CD14-positive monocyte (primary cell): ENCODE measurements at regions not wholly inside any gene's neighbourhood (a gene's known extent, or its start where the extent isn't known, plus 50 kb on each side); places are given as distances from the start of the nearest gene placed in this dataset.
A peak's percentile ranks its signal among the peaks of the same experiment; 100 is the strongest.

Experiments
- DNase-seq, 3 donors: peaks; one replicate each; pipeline ENCODE4 v3.0.0-alpha.2; 2011 to 2022
- H2AFZ ChIP-seq: 2 replicates; pipeline ENCODE4 v1.6.0; 2012; ENCODE audit warnings: mild to moderate bottlenecking, low read depth, low read length, inconsistent platforms; ENCODE audit not compliant: insufficient read depth, poor library complexity, severe bottlenecking
- H3K27ac ChIP-seq, 2 donors: 1 replicate in 1 of 2; 2 replicates in 1 of 2; pipeline ENCODE4 v1.5.1; 2012 to 2013; ENCODE audit warnings: low read length in 2 of 2, control low read depth in 1 of 2, inconsistent platforms in 1 of 2, low read depth in 1 of 2, mild to moderate bottlenecking in 1 of 2
- H3K27me3 ChIP-seq, 2 donors: one replicate each; pipeline versions ENCODE4 v1.6.0 to v1.6.1; 2011 to 2013; ENCODE audit warnings: low read length in 2 of 2; ENCODE audit not compliant: control insufficient read depth in 2 of 2, insufficient read depth in 2 of 2
- H3K36me3 ChIP-seq, 2 donors: replicated peaks in 1 of 2; 1 replicate in 1 of 2; 2 replicates in 1 of 2; pipeline versions ENCODE4 v1.5.1 to v1.6.1; 2012 to 2013; ENCODE audit warnings: low read length in 2 of 2, control low read depth in 1 of 2, inconsistent platforms in 1 of 2, mild to moderate bottlenecking in 1 of 2; ENCODE audit not compliant: insufficient read depth in 2 of 2, control insufficient read depth in 1 of 2
- H3K4me1 ChIP-seq, 2 donors: 1 replicate in 1 of 2; 2 replicates in 1 of 2; pipeline versions ENCODE4 v1.5.1 to v1.6.1; 2012 to 2013; ENCODE audit warnings: low read length in 2 of 2, control low read depth in 1 of 2, inconsistent platforms in 1 of 2, mild to moderate bottlenecking in 1 of 2, moderate library complexity in 1 of 2; ENCODE audit not compliant: insufficient read depth in 2 of 2, control insufficient read depth in 1 of 2
- H3K4me2 ChIP-seq: replicated peaks from 2 replicates; pipeline ENCODE3; 2012; ENCODE audit warnings: low read length, moderate library complexity, mild to moderate bottlenecking; ENCODE audit not compliant: poor library complexity, severe bottlenecking; ENCODE audit errors: extremely low read depth
- H3K4me3 ChIP-seq, 3 experiments: fragments of 200-600 bp in 1 of 3; sonication (generic) in 1 of 3; replicated peaks in 1 of 3; 1 replicate in 2 of 3; 2 replicates in 1 of 3; pipeline ENCODE4 v1.5.1; 2011 to 2013; ENCODE audit warnings: low read length in 3 of 3, mild to moderate bottlenecking in 3 of 3, control low read depth in 2 of 3, low read depth in 2 of 3, inconsistent platforms in 1 of 3, moderate library complexity in 1 of 3
- H3K79me2 ChIP-seq: 2 replicates; pipeline ENCODE4 v1.6.0; 2012; ENCODE audit warnings: mild to moderate bottlenecking, control low read depth, inconsistent platforms, low read length, moderate library complexity; ENCODE audit not compliant: insufficient read depth
- H3K9ac ChIP-seq: 2 replicates; pipeline ENCODE4 v1.6.0; 2017; ENCODE audit warnings: low read length, mild to moderate bottlenecking; ENCODE audit not compliant: insufficient read depth, poor library complexity, severe bottlenecking
- H3K9me3 ChIP-seq, 2 donors: replicated peaks in 1 of 2; 1 replicate in 1 of 2; 2 replicates in 1 of 2; pipeline versions ENCODE4 v1.5.1 to v1.6.1; 2012 to 2013; ENCODE audit warnings: low read length in 2 of 2, control low read depth in 1 of 2; ENCODE audit not compliant: control insufficient read depth in 1 of 2, insufficient read depth in 1 of 2
- H4K20me1 ChIP-seq: 2 replicates; pipeline ENCODE4 v1.6.0; 2012; ENCODE audit warnings: mild to moderate bottlenecking, low read length, control low read depth, moderate library complexity; ENCODE audit not compliant: insufficient read depth
- H3K27ac Mint-ChIP-seq, 7 donors: one replicate each; pipeline ENCODE4 v1.8.0; 2020; ENCODE audit warnings: mild to moderate bottlenecking in 7 of 7, mixed read lengths in 7 of 7, moderate library complexity in 6 of 7, inconsistent platforms in 2 of 7
- H3K27me3 Mint-ChIP-seq, 3 donors: one replicate each; pipeline ENCODE4 v1.8.0; 2021 to 2022; ENCODE audit warnings: low read depth in 3 of 3, mild to moderate bottlenecking in 3 of 3, mixed read lengths in 3 of 3, moderate library complexity in 3 of 3, inconsistent platforms in 1 of 3
- H3K36me3 Mint-ChIP-seq, 2 donors: one replicate each; pipeline ENCODE4 v1.8.0; 2020; ENCODE audit warnings: mixed read lengths in 2 of 2, inconsistent platforms in 1 of 2, mild to moderate bottlenecking in 1 of 2
- H3K4me1 Mint-ChIP-seq: one replicate; pipeline ENCODE4 v1.8.0; 2020; ENCODE audit warnings: mild to moderate bottlenecking, mixed read lengths
- H3K4me3 Mint-ChIP-seq, 2 donors: one replicate each; pipeline ENCODE4 v1.8.0; 2020; ENCODE audit warnings: mild to moderate bottlenecking in 2 of 2, mixed read lengths in 2 of 2, moderate library complexity in 1 of 2
- H3K9me3 Mint-ChIP-seq, 7 donors: one replicate each; pipeline ENCODE4 v1.8.0; 2020 to 2022; ENCODE audit warnings: mixed read lengths in 7 of 7, mild to moderate bottlenecking in 6 of 7, moderate library complexity in 6 of 7, inconsistent platforms in 2 of 7
- CTCF ChIP-seq: fragments of 200-600 bp; IDR thresholded peaks from one replicate; pipeline ENCODE4 v1.8.0; 2022; ENCODE audit warnings: antibody characterized with exemption, mild to moderate bottlenecking
- WGBS: methylation state at CpG from one replicate; pipeline ENCODE4 v1.1.5; 2013; ENCODE audit warnings: missing lambda C conversion rate; ENCODE audit not compliant: insufficient coverage; 5-methylcytosine and 5-hydroxymethylcytosine counted together
- intact Hi-C, 2 donors: fragments of 100-400 bp; cut with micrococcal nuclease; formaldehyde crosslinking; loops; one replicate each; pipeline versions ENCODE4 v1.15.0 to v1.15.1; 2023

DNA sequence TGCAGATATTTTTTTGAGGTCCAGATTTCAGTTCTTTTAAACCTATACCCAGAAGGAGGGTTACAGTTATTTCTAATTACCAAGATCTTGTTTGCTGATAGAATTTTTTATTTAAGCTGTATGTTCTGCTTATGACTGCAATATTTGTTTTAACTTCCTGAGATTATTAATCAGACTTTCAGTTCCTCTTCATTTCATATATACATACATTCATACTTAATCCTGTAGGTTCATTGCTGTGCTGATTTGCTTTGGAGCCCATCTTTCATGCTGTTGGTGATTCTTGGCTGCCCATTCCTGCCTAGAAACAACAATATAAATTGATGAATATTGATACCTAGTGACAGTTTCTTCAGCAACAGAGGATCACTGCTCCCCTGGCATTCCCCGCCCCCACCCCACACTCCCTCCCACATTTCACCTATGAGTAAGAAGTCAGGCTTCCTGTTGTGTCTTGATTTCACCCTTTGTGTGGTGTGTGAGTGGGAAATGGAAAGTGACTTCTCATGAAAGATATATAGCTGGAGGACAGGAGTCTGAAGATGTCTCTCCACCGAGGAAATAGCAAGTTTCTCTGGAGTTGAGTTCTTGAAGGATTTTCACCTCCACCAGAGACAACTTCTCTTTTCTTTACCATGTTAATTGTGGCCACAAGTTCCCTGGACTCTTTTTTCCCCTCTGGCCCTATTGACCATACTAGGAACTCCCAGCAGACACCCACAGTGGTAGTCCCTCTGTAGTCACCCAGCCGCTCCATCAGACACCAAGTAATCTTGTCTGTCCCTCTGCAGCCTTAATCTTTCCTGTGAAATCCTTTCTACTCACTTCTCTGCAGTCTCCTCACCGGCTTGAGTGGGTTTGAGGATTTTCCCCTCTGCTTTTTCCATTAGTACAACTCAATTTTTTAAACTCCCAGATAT lies 118.4 kb downstream of the ASB9 start:
- H3K4me3 Mint-ChIP-seq, result peak overlapping the region; percentile 9 to 42

More for the DNA sequence above, 118.4 kb downstream of the ASB9 start:
- H3K4me1 ChIP-seq, result peaks cover 33 to 49% of the 10 kb centered on the region in 2 donors
- TF ChIP-seq CTCF, result no peak
- DNase-seq, result peak; percentile 23 to 41 (median 39)
- Mint-ChIP-seq H3K36me3 (no peaks in the 10 kb centered on the region), H3K4me1 (peaks cover 45% of the 10 kb centered on the region), H3K27me3 (peaks cover 0 to 12% (median 2%) of the 10 kb centered on the region in 3 donors), H3K27ac (peak overlapping the region; percentile 31 to 90 (median 77)), H3K9me3 (peaks cover 0 to 3% (median 0%) of the 10 kb centered on the region in 7 donors)
- peak overlapping the region; percentile 53 for H3K4me2 ChIP-seq
- H3K4me3 ChIP-seq, result peak overlapping the region in 1 of 3 experiments; percentile 43
- intact Hi-C loops, result no loop called here
- no peaks in the 10 kb centered on the region for H3K36me3 ChIP-seq
- no peaks in the 10 kb centered on the region for H4K20me1 ChIP-seq
- no CpG with 5 or more reads among the region's 4 CpGs for WGBS
- H3K9ac ChIP-seq, result no peak overlapping the region
- no peaks in the 10 kb centered on the region for H3K9me3 ChIP-seq
- H3K27ac ChIP-seq, result peak overlapping the region in 1 of 2 donors; percentile 77
- H2AFZ ChIP-seq, result no peak overlapping the region
- no peaks in the 10 kb centered on the region for H3K79me2 ChIP-seq
- peaks cover 0 to 4% of the 10 kb centered on the region in 2 donors for H3K27me3 ChIP-seq
